ENCODE measurements at regions not wholly inside any gene's neighbourhood (a gene's known extent, or its start where the extent isn't known, plus 50 kb on each side); places are given as distances from the start of the nearest gene placed in this dataset.

DNA sequence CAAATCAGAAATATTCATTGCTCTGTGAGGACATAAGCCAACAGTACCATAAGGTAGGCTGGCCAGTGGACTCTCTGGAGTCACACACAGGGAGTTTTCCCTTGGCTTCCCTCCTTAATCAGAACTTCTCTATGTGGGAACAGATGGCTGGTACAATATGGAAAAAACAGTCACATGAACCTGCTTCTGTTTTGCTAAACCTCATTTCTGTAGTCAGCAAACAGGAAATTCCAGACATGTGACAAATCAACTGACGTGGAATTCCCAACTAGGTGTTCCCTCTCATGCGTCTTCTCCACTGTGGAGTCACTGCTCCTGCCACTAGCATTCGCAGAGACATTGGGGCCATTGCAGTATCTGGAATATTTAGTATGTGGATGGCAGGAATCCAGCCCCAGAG, 617.6 kb downstream of the KIF4B start:
- TF ChIP-seq JUN (IDR thresholded peaks at IDR 0.05) (no peak), CTCF (IDR thresholded peaks at IDR 0.05) (no peak), POLR2A (IDR thresholded peaks at IDR 0.05; ENCODE audit: low read length) (no peak), MAX (IDR thresholded peaks at IDR 0.05) (no peak), REST (IDR thresholded peaks at IDR 0.05) (no peak), RFX5 (IDR thresholded peaks at IDR 0.05) (no peak), MAZ (IDR thresholded peaks at IDR 0.05; ENCODE audit: borderline replicate concordance, low read depth, low read length) (no peak)

All from A549 (cell line).